ENCODE measurements at regions not wholly inside any gene's neighbourhood (a gene's known extent, or its start where the extent isn't known, plus 50 kb on each side); places are given as distances from the start of the nearest gene placed in this dataset.

DNA sequence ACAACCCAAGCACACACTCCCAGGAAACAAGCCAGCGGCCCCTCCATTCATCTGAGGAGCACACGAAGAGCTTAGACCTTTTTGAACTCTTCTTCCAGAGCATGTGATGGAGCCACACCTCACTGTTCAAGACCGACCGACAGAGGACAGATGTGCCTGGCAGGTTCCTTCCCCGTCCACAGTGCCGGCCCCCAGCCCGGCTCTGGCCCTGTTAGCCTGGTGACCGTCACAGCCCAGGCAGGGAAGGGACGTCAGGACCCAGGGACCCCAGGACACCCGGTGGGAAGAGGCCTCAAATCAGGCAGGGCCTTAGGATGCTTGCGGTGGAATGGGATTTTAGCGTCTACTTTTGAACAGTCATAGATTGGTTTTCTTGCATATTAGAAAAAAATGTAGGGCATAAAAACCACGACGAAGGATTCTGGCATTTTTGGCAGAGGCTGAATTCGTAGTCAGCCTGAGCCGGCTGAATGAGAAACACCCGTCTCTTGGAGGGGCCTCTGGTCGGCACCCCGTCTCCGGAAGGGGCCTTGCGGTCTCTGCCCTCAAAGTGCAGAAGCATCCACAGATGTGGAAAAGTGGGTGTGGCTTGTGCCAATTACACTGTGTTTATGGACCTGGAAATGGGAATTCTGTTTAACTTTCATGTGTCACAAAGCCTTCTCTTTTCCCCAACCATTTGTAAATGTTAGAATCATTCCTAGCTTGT is 79.3 kb downstream of the SIK1 start:
- DNase-seq = no peak

- DNase-seq = no peak
These were observed 80.4 kb downstream of the SIK1 start for GRCh38 chr21:43346551-43346950.

- DNase-seq = no peak
These were observed 81.1 kb downstream of the SIK1 start for GRCh38 chr21:43345746-43346409.

DNA sequence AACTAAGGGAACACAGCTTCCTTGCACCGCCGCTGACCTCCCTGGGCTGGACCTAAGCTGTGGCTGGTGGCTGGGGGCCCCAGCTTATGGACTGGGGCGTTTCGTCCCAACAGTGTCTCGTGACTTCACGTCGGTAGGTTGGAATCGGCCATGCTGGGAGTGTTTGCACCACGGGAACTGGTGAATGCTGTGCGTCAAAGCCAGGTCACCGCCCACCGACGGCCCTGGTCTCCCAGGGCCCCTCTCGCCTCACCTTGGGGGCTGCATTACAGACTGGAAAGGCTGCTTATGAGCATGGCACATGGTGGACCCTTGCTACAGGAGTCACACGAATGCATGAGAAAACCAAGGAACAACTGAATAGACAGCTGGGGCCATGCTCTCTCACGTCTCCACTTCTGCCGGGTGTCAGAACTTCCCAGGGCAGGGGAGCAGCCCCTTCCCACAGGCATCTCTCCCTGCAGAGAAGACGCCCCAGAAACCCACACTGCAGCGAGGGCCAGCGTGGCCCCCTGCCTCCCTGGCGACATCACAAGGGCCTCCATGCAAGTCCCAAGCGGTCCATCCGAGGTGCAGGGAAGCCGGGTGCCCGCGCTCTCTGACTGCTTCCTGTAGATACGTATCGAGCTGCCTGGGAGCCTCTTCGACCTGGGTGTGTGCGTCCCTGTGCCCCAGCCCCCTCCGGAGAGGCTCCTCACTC is 81.7 kb downstream of the SIK1 start:
- DNase-seq = no peak

DNA sequence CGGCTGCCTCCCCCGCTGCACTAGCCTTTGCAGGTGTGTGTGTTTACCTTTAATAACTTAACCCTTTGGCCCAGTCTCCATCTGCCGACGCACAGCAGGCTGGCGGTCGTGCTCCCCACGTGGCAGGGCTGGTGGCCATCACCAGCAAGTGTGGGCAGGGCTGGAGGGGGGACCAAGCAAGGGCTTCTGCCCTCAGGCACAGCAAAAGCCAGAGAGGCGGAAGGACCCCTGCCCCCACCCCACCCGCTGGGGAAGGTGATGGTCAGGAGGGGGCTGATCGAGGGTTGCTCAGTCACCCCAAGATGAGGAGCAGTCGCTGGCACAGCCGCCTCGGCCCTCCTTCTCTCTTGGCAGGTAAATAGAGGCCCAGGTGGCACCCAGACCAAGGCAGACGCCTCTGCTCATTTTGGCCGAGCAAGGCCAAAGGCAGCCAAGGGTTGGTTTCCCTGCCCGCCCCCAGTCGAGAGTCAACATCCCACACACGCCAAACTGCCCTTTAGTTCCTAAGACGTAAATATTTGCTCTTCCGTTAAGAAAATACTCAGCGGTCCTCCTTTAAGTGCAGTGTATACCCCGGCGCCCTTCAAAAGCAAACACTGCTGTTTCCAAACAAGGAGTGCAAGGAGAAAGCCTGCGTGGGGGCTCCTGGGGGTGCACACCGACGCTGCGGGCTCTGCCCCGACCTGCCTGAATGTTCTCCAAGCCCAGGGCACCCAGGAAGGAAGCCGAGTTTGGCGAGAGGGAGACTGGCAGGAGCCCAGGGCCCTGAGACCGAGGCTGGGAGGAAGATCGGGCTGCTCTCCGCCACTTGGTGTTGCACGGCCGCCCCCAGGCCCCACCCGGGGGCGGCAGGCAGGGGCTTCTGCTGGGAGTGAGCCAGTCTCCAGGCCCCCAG is 82.7 kb downstream of the SIK1 start:
- no peak for DNase-seq

DNA sequence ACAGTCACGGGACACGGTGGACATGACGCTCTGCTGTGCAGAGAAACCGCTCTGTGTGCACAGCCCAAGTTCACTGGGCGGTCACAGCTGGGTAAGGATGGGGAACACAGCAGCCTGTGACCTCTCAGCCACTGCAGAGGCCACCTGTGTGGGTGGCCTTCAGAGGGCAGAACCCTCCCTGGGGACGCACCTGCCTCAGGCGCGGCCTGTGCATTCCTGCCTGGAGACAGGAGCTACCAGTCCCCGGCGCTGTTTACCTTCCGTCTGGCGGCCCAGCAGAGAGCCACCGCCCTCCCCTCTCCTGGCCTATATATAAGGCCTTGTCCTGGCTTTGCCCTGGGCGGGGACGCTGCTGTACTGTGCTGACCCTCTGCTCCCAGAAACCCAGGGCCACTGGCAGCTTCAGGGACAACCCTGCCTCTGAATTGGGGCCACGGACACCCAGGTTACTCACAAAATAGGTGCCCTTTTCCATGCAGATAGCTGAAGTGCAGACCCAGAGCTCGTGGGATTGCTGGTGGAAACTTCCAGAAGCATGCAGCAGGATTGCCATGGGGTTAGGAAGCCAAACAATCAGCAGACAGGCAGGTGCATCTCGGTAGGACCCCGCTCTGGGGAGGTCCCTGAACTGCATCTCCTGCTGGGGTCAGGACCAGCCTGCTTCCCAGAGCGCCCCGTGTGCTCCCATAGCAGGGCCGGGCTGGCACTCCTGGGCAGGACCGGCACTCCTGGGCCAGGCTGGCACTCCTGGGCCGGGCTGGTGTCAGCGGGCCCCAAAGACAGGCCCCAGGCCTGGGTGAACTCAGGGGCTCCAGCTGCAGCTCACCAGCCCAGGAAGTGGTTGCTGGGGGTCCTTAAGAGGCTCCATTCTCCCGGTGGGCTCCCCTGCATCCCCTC is 83.6 kb downstream of the SIK1 start:
- DNase-seq = no peak

- no peak for DNase-seq
These were observed 84.5 kb downstream of the SIK1 start for GRCh38 chr21:43342301-43342881.

GRCh38 chr21:43341378-43342161 is 85.4 kb downstream of the SIK1 start:
- DNase-seq = no peak

DNA sequence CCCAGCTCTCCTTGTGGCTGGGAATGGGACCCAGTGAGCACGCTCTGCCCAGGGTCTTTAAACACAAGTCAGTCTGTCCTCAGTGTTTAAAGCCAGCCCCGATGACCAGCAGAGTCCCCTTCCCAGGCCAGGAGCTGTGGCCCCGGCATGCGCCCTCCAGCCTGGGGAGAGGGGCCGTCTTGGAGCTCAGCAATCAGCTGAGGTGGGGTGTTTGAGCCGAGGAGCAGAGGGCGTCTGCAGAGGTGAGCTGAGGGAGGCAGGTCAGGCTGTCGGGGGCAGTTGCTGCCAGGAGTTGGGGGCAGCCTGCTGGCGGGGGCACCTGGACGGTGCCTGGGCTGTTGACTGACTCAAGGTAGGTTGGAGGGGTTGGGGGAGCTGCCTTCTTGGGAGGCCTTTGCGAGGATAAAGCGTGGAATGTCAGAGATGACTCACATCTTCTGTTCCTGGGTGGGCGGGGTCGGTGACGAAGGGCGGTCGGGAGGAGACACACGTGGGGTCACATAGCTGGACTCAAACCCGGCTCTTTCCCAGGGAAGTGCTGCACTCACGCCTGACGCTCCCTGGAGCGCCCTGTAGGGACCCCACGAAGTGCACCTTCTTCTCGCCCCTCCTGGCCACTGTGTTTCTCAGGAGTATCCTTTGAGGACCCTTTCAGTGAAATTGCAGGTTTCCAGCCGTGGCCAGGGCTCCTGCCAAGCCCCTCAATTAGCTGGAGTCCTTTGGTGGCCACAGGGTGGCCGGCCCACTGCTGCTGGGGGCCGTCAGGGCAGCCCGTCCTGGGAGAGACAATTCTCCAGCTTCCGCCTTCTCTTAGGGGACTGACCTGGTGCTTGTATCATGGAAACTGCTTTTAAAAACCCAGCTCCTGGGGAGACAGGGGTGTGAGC is 86.2 kb downstream of the SIK1 start:
- DNase-seq = no peak

- DNase-seq = no peak
These were observed 87.3 kb downstream of the SIK1 start for GRCh38 chr21:43339668-43340067.

GRCh38 chr21:43338951-43339350 is 88.0 kb downstream of the SIK1 start:
- no peak for DNase-seq

- DNase-seq = no peak
These were observed 88.9 kb downstream of the SIK1 start for GRCh38 chr21:43337901-43338655.

- no peak for DNase-seq
These were observed 91.8 kb downstream of the SIK1 start for GRCh38 chr21:43335119-43335518.

DNA sequence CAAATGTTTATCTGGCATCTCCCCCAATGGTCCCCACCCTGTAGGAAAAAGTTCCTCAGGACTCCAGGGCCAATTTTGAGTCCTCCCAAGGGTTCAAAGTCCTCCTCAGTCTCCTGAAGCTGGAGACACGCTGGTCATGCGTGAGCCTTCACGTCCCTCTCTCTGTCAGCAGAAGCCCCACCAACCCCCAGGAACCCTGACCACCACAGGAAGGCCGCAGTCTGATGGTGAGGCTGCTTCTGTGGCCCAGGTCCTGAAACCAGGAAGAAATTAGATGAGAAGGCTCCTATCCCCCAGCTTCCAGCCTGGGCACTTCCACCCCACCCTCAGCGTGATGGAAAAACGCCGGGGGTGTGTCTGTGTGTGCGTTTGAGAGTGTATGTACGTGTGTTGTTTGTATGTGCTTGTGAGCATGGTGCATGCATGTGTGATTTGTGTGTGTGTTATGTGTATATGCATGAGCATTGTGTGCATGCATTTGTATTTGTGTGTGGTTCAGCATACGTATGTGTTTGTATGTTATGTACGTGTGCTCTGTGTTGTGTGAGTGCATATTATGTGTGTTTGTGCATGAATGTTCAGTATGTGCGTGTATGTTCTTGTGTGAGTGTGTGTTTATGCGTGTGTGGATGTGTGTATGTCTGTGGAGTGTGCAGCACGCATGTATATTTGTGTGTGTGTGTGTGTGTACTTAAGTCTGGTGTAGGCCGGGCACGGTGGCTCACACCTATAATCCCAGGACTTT is 92.5 kb downstream of the SIK1 start:
- no peak for DNase-seq

DNA sequence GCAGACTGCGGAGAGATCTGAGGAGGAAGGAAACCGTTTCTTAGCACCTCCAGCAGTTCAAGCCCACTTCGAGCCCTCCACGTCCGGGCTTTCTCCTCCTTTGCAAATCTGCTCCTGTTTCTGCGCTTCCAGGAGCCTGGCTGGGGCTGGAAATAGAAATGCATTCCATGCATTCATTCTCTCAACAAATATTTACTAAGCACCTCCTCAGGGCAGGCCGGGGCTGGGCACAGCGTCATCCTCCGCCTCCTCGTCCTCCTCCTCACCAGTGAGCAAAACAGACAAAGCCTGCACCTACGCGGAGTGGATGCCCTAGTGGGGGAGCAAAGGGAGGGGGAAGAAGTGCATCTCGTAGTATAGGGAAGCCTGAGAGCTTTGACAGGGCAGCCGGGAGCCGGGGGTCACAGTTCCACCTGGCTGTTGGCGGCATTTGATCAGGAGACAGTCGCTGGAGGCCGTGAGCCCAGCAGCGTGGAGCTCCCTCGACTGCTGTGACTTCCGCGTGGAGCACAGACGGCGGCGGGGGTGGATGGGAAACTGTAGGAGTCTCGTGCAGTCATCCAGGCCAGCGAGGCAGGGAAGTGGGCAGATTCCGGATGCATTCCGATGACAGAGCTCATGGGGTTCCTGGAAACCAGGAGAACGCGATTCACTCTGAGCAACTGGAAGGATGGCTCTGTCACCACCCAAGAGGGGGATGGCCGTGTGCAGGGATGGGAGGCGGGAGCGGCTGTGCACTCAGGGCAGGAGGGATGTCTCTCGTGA is 93.5 kb downstream of the SIK1 start:
- no peak for DNase-seq

DNA sequence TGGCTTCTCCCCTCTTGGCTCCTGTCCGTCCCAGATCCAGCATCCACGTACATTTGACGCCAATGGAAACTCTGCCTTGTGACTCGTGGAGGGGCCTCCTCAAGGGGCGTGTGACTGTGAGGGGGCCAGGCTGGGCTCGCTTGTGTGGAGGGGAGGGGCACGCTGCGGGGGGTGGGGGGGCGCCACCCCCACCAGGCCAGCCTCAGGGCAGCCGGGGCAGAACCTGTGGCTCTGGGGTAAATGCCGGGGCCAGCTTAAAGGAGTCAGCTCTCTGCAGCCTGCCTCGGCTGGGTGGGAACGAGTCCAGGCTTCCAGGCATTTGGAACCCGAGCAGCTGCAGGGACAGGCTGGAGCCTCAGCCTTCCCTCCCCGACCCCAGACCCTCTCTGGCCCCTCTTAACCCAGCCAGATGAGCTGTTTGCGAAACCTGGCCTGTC is 94.1 kb downstream of the SIK1 start:
- no peak for DNase-seq

All from NCI-H2081 treated with DMSO at 0.1 percent for 48 hours (cell line).